GM19035 (cell line): ENCODE measurements at regions not wholly inside any gene's neighbourhood (a gene's known extent, or its start where the extent isn't known, plus 50 kb on each side); places are given as distances from the start of the nearest gene placed in this dataset.

Experiments
- ATAC-seq: cut with Tn5 transposase; IDR thresholded peaks from one replicate; pipeline ENCODE4 v1.9.1; 2021; ENCODE audit not compliant: unreplicated experiment

DNA sequence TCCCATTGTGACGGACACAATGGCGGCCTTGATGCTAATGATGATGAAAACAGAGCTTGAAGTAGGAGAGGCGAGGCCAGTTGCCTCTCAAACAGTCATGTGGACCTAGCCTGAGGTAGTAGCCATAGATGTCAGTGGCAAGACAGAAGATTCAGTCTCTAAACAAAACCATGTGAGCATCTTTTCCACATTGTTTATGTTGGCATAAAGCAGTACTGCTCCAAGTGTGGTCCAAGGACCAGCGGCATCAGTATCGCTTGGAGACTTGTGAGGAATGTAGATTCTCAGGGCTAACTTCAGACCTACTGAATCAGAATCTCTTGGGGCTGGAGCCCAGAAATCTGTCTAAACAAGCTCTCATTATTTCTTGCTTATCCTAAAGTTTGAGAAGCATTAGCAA lies 312.8 kb upstream of the JAG1 start:
- ATAC-seq = no peak

DNA sequence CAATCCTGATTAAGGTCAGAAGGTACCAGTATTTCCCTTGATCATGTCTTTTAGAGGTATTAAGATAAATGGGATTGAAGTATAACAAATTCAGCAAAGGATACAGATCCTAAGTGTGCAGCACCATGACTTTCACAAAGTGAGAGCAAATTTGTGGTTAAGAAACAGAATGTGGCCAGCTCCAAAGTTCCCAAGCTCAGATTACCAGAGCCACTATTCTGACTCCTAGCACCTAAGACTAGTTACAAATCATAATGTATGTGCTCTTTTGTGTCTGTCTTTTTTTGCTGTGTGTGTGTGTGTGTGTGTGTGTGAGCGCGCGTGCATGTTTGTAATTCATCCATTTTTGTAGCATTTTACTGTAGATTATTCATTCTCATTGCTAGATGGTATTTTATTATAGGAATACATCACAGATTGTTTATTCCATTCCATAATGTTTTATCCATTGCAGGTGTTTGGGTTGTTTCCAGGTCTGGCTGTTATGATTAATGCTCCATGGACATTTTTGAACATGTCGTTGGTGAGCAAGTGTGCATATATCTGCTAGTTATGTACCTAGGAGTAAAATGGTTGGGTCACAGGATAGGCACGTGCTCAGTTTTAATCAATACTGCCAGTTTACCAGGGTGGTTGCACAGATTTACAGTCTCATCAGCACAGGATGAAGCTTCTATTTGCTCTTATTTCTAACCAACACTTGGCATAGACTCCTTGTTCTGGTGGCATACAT lies 314.0 kb upstream of the JAG1 start:
- ATAC-seq = no peak

DNA sequence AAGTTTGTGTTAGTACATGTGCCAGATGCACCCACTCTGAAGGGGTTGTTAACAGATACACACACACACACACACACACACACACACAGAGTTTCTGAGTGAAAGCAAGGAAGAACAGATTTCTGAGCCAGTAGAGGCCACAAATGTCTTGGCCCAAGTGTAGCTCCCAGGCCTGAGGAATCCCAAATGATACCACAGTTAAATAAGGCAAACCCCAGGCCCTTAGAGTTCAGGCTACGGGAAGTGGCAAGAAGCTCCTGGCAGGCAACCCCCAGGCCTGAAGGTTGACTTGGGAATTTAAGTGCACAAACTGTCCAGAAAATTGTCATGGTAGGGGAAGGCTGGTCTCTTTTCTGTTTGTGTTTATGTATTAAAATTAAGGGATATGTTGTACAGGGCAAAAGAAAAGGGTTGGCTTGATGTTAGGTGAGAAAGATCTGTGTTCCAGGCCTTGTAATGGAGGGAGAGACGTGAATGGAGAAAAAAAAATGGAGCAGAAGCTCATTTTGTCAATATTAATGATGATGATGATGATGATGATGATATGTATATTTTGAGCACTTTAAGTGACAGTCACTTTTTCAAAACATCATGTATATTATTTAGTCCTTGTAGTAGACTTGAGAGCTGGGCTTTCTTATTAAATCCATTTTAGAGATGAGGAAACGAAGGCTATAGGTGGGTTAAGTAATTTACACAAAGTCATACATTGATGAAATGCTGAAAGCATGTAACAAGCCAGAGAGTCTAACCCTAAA lies 317.0 kb upstream of the JAG1 start:
- no peak for ATAC-seq

DNA sequence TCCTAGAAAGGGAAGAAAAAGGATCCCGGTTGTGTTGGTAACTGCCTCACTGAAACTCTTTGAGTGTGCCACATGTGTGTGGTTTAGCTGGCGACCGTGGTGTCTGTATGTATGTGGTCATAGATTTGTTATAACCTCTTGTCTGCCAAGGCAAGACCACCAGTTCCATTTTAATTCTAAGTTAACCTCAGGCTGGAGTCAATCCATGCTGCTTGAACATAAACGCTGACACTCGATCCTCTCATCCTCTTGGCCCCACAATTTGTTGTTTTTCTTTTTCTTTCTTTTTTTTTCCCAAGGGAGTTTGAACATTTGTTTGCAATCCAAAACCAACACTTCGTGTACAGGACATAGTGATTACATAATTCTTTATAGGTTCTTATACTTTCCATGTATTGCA lies 318.9 kb upstream of the JAG1 start:
- no peak for ATAC-seq

DNA sequence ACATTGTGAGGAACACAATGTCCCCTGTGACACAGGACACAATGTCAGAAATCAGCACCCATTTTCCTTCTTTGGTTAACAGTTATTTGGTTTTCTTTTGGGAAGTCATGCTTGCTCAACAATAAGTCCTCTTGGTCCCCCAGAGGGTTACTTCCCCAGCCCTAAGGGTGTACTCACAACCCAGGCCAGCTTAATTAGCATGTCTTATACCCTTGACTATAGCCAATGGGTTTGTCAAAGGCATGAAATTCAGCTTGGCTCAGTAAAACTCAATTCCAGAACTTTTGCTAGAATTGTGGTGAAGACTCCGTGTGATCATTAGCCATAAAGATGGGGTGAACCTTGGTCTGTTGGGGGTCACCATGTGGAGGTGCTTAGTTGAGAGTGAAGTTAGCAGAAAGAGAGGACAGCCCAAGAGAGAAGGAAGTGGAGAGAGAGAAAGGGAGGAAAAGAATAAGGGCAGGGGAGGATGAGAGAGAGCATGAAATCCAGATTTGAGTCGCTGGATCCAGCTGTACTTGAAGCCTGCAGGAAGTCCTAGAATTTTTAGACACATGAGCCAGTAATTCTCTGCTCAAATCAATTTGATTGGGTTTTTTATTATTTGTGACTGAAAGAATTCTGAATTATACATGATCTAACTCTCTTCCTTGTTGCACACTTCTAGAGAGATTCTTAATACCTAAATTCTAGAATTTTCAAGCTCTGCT lies 321.3 kb upstream of the JAG1 start:
- no peak for ATAC-seq

DNA sequence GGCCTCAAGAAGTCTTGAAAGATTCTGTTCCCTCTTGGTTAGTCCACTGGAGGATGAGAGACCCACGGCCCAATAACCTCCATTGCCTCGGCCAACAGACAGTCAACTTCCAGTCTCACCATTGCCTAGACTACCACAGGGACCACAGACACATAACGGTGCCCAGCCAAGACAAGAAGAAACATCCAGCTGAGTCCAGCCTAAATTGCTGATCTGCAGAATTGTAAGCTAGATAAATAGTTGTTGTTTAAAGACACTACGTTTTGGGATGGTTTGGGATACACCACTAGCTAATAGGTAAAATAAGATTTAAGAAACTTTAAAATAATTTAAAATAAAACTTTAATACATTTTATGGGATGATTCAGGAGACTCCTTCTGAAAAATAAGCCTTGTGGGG lies 324.7 kb upstream of the JAG1 start:
- no peak for ATAC-seq

DNA sequence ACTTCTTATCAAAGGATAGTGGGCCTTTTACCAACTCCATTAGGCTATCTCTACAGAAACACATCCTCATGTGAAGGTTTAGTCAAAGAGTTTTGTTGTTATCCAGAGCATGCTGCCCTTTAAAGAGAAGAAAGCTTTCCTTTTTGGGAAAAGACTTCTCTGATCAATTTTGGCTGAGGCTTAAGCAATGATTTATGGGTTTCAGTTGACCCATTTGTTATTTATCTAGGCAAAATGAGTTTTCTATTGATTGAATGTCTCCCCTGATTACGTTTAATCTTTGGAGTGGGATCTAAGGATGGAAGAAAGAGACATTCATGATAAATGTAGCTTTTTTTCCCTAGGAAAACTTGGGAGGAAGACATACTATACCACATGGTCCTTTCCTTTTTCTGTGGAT lies 326.6 kb upstream of the JAG1 start:
- ATAC-seq = no peak

DNA sequence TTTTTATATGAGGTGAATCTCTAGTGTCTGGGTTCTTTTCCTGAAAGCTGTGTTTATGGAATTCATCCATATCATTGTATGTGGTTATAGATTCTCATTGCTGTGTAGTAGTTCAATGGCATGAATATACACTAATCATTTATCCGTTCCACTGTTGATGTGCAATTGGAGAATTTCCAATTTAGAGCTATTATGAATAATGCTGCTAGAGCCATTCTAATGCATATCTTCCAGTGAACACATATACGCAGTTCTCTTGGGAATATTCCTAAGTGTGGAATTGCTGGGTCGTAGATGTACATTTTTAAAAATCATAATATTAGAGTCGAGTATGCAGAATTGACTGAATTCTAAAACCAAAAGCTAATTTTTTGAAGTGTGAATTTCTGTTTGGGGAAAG lies 327.5 kb upstream of the JAG1 start:
- ATAC-seq = no peak

DNA sequence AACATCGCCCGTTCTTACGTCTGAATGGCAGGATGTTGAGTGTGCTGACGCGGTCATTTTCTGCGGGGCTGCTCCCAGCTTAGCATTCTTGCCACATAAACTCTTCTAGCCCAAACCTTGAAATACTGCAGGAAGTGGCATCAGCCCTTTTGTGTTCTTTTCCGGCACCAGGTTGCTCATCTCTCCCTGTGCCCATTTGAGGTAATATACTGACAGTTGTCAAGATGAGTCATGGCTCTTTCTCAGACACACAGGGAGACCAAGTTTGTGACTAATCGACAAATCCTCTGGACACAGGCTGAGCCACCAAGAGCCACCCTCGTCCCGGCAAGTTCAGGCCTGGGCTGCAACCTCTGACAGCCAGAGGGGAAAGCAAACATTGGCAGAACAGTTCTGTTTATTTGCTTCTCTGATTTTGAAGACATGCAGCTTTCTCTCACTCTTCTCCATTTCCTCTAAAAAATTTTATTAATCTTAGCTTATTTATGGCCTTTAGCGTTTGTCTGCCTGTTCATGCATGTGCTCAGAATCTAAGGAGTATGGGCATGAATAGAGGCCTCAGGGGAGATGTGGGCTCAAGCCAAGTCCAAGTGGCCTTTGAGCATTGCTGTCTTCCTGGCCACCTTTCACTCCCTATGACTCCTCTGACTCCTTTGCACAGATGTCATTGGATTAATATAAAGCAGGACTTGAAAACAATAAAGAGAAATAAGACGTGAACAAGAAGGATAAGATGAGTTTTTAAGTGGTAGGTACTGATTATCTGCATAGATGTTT lies 328.2 kb upstream of the JAG1 start:
- no peak for ATAC-seq

DNA sequence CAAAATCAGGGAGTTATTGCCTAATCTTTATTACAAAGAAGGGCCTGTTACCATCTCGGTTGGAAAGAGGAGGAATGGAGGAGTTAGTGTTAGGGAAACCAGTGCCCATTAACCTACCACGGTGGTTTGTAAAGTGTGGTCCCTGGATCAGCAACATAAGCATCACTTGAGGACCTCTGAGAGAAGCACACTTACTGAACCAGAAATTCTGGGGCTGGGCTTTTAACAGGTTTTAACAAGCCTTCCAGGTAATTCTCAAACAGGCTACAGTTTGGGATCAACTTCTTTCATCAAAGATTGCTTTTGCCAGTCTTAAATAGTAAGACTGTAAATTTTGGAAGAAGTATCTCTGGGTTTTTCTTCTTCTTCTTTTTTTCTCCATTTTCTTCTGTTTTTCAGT lies 329.5 kb upstream of the JAG1 start:
- no peak for ATAC-seq

DNA sequence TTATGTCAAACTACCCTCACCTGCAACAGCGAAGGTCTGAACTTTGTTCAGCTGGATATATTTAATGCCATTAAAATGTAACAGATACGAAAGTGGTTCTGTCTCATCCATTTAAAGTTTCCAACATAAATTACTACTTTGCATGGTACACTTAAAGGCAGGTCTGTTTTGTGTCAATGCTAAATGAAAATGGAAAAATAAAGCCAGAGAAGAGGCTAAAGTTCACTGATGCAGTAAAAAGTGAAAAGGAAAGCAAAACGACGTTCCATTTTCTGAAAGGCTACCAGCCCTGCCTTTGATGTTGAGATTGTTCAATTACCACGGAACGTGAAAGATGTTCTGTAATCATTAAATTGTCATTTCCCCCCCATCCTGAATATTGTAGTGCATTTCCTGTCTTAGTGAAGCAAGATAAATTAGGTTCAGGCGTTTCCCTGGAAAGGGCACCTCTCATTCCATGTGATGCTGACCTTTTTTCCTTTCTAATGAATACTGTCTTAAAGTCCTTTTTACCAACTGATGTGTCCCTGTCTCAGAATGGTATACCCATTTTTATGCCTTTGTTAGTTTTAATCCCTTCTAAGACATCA lies 334.7 kb upstream of the JAG1 start:
- ATAC-seq = no peak

DNA sequence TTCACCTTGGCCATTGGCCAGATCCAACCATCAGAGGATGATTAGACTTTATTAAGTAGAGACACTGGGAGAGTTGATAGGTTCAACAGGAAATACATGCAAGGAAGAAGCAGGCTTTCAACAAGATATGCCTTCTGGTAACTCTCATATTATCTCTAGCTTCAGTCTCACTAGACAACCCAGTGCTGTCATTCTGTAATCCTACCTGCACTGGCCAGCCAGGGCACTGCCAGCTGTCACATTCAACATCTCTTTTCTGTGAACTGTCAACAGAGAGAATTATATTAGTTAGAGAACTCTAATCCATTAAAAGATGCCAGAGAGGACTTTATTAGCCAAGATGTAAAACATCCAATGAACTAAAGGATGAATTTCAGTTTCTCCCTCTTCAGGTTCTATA lies 337.9 kb upstream of the JAG1 start:
- no peak for ATAC-seq

DNA sequence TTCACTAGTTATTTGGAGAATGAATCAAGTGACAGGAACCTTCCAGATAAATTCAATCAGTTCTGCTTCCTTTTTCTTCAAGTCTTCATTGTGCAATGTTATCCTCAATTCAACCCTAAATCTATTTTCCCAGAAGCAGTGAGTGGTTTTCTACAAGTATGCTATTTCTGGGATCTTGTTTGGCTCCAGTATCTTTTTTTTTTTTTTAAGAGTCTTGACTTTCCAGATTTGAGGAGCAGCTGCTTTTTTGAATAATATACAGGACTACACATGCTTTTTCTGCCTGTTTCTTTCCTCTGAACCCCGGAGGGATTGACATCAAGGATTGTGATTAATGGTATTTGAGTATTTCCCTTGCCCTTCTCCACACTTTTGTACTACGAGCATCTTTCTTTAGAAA lies 339.2 kb upstream of the JAG1 start:
- ATAC-seq = no peak

DNA sequence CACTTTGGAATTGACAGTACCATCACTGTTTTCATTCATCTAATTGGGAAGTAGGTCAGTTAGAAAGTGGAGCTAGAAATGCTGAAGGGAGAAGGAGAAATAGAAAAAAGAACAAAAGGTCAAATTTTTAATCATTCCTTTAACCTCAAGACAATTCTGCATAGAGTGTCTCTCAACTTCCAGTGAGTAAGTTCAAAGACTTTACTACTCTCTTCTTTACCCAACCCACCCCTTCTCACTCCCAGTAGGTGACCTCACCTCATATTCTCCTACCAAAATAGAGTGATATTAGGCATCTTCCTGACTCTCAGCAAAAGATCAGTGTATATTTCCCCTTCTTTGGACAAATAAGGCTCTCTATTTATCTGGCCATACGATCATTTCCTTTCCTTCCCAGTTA lies 340.0 kb upstream of the JAG1 start:
- ATAC-seq = no peak

DNA sequence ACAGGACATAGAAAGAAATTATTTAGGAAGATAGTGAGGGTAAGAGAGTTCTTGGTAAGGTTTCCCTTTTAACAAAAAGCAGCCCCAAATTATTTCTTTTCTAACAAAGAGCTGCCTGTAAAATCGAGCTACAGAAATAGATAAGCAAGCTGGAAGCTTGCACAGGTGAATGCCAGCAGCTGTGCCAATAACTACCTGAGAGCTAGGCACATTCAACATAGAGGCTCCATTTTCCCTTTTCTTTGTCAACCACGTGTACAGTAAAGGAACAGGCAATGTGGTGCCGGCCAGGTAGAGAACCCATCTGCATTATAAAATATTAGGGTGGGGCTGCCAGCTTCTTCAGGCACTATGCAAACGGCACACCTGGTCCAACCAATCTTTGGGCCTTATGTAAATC lies 341.6 kb upstream of the JAG1 start:
- ATAC-seq = no peak

DNA sequence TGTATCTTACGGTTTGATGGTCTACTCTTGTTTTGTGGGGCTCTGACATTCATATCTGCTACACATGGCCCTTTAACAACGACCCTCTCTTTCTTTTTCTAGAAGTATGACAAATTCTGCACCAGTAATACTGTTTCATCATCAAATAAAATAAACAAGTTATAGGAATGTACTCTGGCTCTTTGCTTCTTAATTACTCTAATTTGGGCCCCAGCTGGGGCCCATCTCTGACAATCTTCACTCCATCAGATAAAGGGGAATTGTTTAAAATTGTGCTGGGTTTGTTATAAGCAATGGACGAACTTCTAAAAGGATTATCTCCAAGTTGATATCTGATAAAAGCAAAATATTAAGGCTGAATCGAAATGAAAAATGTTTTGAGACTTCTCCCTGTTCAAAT lies 343.6 kb upstream of the JAG1 start:
- ATAC-seq = no peak

DNA sequence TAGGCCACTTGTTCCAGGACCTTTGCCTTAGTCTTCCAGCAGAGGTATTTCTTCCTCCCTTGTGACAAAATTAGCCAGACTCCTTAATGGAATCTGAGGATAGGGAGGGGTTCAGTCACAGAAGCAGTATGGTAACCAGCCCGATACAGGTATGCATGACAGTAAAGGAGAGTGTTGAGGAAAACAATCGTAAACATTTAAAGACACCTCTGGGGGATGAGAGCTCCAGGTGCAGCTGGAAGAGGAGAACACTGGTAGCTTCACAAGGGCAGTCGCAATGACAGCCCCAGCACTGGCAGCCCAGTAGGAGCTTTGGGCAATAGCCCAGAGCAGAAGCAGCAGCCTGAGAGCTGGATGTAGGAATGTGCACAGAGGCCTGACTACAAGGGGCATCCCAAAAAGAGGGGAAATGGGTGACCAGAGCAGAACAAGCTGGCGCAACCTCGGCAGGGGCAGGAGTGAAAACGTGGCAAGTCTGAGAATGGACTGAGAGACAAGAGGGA lies 344.9 kb upstream of the JAG1 start:
- ATAC-seq = no peak

DNA sequence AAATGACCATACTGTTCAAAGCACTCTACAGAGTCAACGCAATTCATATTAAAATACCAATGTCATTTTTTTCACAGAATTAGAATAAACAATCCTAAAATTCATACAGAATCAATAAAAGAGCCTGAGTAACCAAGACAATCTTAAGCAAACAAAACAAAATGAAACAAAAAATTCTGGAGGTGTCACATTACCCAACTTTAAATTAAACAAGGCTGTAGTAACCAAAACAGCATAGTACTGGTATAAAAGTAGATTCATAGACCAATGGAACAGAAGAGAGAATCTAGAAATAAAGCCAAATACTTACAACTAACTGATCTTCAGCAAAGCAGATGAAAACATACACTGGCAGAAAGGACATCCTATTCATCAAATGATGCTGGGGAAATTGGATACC lies 346.9 kb upstream of the JAG1 start:
- ATAC-seq = no peak

DNA sequence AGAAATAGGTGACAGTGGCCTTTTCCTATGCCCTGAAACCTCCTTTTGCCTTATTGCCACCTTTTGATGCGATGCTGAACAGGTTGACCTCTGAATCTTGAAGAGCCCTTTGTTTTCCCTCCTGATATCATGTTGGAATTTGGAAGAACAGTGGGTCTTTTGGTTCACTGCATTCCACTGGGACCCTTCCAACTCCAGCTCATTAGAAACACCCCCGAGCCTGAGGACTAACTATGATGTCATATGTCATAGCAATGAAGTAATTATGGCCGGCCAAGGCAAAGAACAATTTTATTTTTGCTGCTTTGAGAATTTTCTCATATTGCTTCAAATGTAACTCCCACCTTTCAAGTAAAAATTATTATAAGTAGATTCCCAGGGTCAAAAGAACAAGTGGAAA lies 353.4 kb upstream of the JAG1 start:
- no peak for ATAC-seq

DNA sequence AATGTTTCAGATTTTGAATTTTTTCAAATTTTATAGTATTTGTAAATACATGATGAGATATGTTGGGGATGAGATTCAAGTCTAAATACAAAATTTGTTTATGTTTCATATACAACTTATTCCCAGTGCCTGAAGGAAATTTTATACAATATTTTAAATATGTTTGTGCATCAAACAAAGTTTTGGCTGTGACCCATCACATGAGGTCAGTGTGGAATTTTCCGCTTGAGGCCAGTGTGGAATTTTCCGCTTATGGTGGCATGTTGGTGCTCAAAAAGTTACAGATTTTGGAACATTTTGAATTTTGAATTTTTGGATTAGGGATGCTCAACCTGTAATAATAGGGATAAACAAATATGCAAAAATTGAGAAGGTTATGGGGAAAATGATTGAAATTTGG lies 356.6 kb upstream of the JAG1 start:
- no peak for ATAC-seq

DNA sequence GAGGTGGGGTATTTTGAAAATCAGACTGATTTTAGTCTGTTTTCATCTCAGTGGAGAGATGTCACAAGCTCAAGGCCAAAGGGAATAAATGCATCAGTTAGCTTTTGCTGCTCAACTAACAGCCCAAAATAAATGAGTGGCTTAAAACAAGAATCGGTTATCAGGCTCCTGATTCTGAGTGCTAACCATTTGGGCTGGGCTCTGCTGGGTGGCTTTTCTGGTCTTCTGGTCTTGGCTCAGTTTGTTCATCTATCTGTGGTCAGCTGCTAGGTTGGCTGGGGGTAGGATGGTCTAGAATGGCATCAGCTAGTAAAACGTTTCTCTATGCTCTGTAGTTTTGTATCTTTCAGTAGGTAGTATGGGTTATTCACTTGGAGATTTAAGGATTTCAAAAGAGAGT lies 357.5 kb upstream of the JAG1 start:
- no peak for ATAC-seq
